H1 (cell line): ENCODE measurements at regions not wholly inside any gene's neighbourhood (a gene's known extent, or its start where the extent isn't known, plus 50 kb on each side); places are given as distances from the start of the nearest gene placed in this dataset.

Source experiments
- CTCF ChIA-PET: fragments of 300-600 bp; sonication (Branson Sonifier 250); formaldehyde crosslinking; loops from one replicate; lab custom pipeline; 2021; ENCODE audit not compliant: partially characterized antibody; lab: Charles Lee
- POLR2A ChIA-PET: fragments of 300-600 bp; sonication (Branson Sonifier 250); formaldehyde crosslinking; loops from one replicate; lab custom pipeline; 2021; ENCODE audit warnings: inconsistent platforms; ENCODE audit not compliant: partially characterized antibody; lab: Charles Lee
- DNase-seq, 2 experiments: peaks; one replicate each; pipeline versions ENCODE4 v3.0.0 to v3.0.0-alpha.2; 2010 to 2022; ENCODE audit warnings: low spot score in 2 of 2, low read depth in 1 of 2, mixed read lengths in 1 of 2
- FAIRE-seq: peaks from 2 replicates; lab custom pipeline; 2011; peaks lifted over from hg19 to GRCh38; lab: Jason Lieb, UNC
- H2AFZ ChIP-seq: 2 replicates; pipeline ENCODE4 v1.8.1; 2012; ENCODE audit warnings: low read length, inconsistent platforms
- H2AK5ac ChIP-seq: 2 replicates; pipeline ENCODE4 v1.6.1; 2013; ENCODE audit warnings: low read depth, low read length
- H2BK120ac ChIP-seq: replicated peaks from 2 replicates; pipeline ENCODE3; 2013; ENCODE audit warnings: low read depth, low read length, inconsistent platforms
- H2BK12ac ChIP-seq: 2 replicates; pipeline ENCODE4 v1.6.1; 2013; ENCODE audit warnings: low read depth, low read length
- H2BK15ac ChIP-seq: 2 replicates; pipeline ENCODE4 v1.6.1; 2013; ENCODE audit warnings: low read length
- H2BK20ac ChIP-seq: 2 replicates; pipeline ENCODE4 v1.6.1; 2013; ENCODE audit warnings: low read length
- H2BK5ac ChIP-seq: 2 replicates; pipeline ENCODE4 v1.6.1; 2013; ENCODE audit warnings: low read depth, low read length
- H3K14ac ChIP-seq: 2 replicates; pipeline ENCODE4 v1.6.1; 2013; ENCODE audit warnings: inconsistent platforms; ENCODE audit not compliant: insufficient read length
- H3K18ac ChIP-seq: 2 replicates; pipeline ENCODE4 v1.6.1; 2013; ENCODE audit warnings: low read length; ENCODE audit errors: extremely low read depth
- H3K23ac ChIP-seq: 2 replicates; pipeline ENCODE4 v1.6.1; 2013; ENCODE audit warnings: inconsistent platforms; ENCODE audit not compliant: insufficient read length
- H3K23me2 ChIP-seq: 2 replicates; pipeline ENCODE4 v1.6.1; 2013; ENCODE audit warnings: low read depth, low read length
- H3K27ac ChIP-seq: 2 replicates; pipeline ENCODE4 v1.6.1; 2011; ENCODE audit warnings: low read depth, low read length, inconsistent platforms
- H3K27me3 ChIP-seq, 4 experiments: replicated peaks in 1 of 4; 1 replicate in 1 of 4; 2 replicates in 3 of 4; pipeline versions ENCODE4 v1.6.1 to v1.8.1; 2011 to 2013; ENCODE audit warnings: low read length in 3 of 4, mild to moderate bottlenecking in 3 of 4, inconsistent platforms in 2 of 4, mixed read lengths in 2 of 4, moderate library complexity in 1 of 4; ENCODE audit not compliant: control insufficient read depth in 3 of 4, insufficient read depth in 3 of 4; ENCODE audit errors: extremely low read depth in 1 of 4
- H3K36me3 ChIP-seq, 4 experiments: 2 replicates each; pipeline versions ENCODE4 v1.6.1 to v1.8.1; 2011 to 2013; ENCODE audit warnings: mild to moderate bottlenecking in 4 of 4, low read length in 3 of 4, moderate library complexity in 2 of 4, control low read depth in 1 of 4, inconsistent platforms in 1 of 4; ENCODE audit not compliant: insufficient read depth in 4 of 4, control insufficient read depth in 2 of 4
- H3K4ac ChIP-seq: replicated peaks from 2 replicates; pipeline ENCODE3; 2013; ENCODE audit warnings: low read length, low read depth, mixed read lengths, inconsistent platforms; ENCODE audit not compliant: insufficient read length
- H3K4me1 ChIP-seq, 4 experiments: replicated peaks in 1 of 4; 1 replicate in 1 of 4; 2 replicates in 3 of 4; pipeline versions ENCODE4 v1.6.1 to v1.8.1; 2011 to 2013; ENCODE audit warnings: low read length in 3 of 4, inconsistent platforms in 2 of 4, mixed read lengths in 1 of 4; ENCODE audit not compliant: insufficient read depth in 4 of 4, control insufficient read depth in 3 of 4
- H3K4me2 ChIP-seq, 2 experiments: 2 replicates each; pipeline versions ENCODE4 v1.6.1 to v1.8.1; 2011 to 2013; ENCODE audit warnings: low read depth in 2 of 2, low read length in 2 of 2, control low read depth in 1 of 2, inconsistent platforms in 1 of 2, mild to moderate bottlenecking in 1 of 2; ENCODE audit not compliant: insufficient read depth in 1 of 2
- H3K4me3 ChIP-seq, 4 experiments: fragments of 200-600, 300-600 bp in 1 of 4; sonication (generic), shearing (Covaris generic), sonication (Bioruptor Twin) in 1 of 4; 2 replicates each; pipeline versions ENCODE4 v1.5.1 to v1.8.1; 2011 to 2016; ENCODE audit warnings: low read length in 4 of 4, low read depth in 3 of 4, control low read depth in 2 of 4, inconsistent platforms in 2 of 4, mild to moderate bottlenecking in 2 of 4, mixed read lengths in 1 of 4, moderate library complexity in 1 of 4; ENCODE audit not compliant: insufficient read depth in 2 of 4; ENCODE audit errors: extremely low read depth in 1 of 4
- H3K56ac ChIP-seq: replicated peaks from 2 replicates; pipeline ENCODE3; 2013; ENCODE audit warnings: low read depth, mild to moderate bottlenecking, mixed read lengths, low read length, inconsistent platforms; ENCODE audit not compliant: insufficient read length
- H3K79me1 ChIP-seq: 2 replicates; pipeline ENCODE4 v1.6.1; 2013; ENCODE audit warnings: low read depth, low read length, control low read depth
- H3K79me2 ChIP-seq, 2 experiments: 2 replicates each; pipeline versions ENCODE4 v1.6.1 to v1.8.1; 2012 to 2013; ENCODE audit warnings: low read length in 2 of 2, mild to moderate bottlenecking in 2 of 2, inconsistent platforms in 1 of 2; ENCODE audit not compliant: insufficient read depth in 2 of 2, control insufficient read depth in 1 of 2
- H3K9ac ChIP-seq, 4 experiments: replicated peaks in 1 of 4; 1 replicate in 1 of 4; 2 replicates in 3 of 4; pipeline versions ENCODE4 v1.6.1 to v1.8.1; 2011 to 2013; ENCODE audit warnings: low read depth in 3 of 4, low read length in 3 of 4, control low read depth in 2 of 4, mild to moderate bottlenecking in 2 of 4, moderate library complexity in 2 of 4, inconsistent platforms in 1 of 4; ENCODE audit errors: extremely low read depth in 1 of 4
- H3K9me3 ChIP-seq, 2 experiments: 2 replicates each; pipeline versions ENCODE4 v1.6.1 to v1.8.1; 2012 to 2013; ENCODE audit warnings: mild to moderate bottlenecking in 2 of 2, moderate library complexity in 2 of 2, control low read depth in 1 of 2, inconsistent platforms in 1 of 2, low read depth in 1 of 2, low read length in 1 of 2, mixed read lengths in 1 of 2; ENCODE audit not compliant: insufficient read depth in 2 of 2
- H4K20me1 ChIP-seq, 2 experiments: replicated peaks in 1 of 2; 2 replicates each; pipeline versions ENCODE3 to v1.8.1; 2011 to 2013; ENCODE audit warnings: inconsistent platforms in 2 of 2, low read length in 2 of 2, mild to moderate bottlenecking in 1 of 2; ENCODE audit not compliant: insufficient read depth in 2 of 2, control insufficient read depth in 1 of 2
- H4K5ac ChIP-seq: 2 replicates; pipeline ENCODE4 v1.6.1; 2013; ENCODE audit warnings: low read length, low read depth, mixed read lengths, inconsistent platforms; ENCODE audit not compliant: insufficient read length
- H4K8ac ChIP-seq: 2 replicates; pipeline ENCODE4 v1.8.0; 2013; ENCODE audit warnings: mild to moderate bottlenecking, moderate library complexity, low read length, inconsistent platforms; ENCODE audit not compliant: insufficient read depth; ENCODE audit errors: extremely low read depth
- H4K91ac ChIP-seq: replicated peaks from 2 replicates; pipeline ENCODE3; 2013; ENCODE audit warnings: low read length, mixed read lengths, inconsistent platforms; ENCODE audit not compliant: insufficient read length
- RAD21 ChIP-seq, 2 experiments: IDR thresholded peaks in 1 of 2; conservative IDR thresholded peaks in 1 of 2; 2 replicates each; pipeline ENCODE4 v1.6.1; 2011; ENCODE audit warnings: low read depth in 2 of 2, low read length in 2 of 2, improper control_type of control experiment in 1 of 2, inconsistent platforms in 1 of 2, mild to moderate bottlenecking in 1 of 2, moderate library complexity in 1 of 2
- SIRT6 ChIP-seq: IDR thresholded peaks from one replicate; pipeline ENCODE4 v1.7.1; 2012; ENCODE audit warnings: low read length, inconsistent platforms
- WGBS, 2 experiments: shearing (Covaris generic) in 1 of 2; methylation state at CpG; one replicate each; pipeline versions ENCODE4 v1.1.6 to v1.1.7; 2013 to 2015; ENCODE audit warnings: low lambda C conversion rate in 2 of 2, mixed read lengths in 2 of 2, inconsistent platforms in 1 of 2, low coverage in 1 of 2, missing lambda C conversion rate in 1 of 2; ENCODE audit not compliant: insufficient replicate concordance in 2 of 2, insufficient coverage in 1 of 2, insufficient read length in 1 of 2; ENCODE audit errors: extremely low coverage in 1 of 2, missing lambda C conversion rate in 1 of 2; 5-methylcytosine and 5-hydroxymethylcytosine counted together

GRCh38 chr3:110944782-110945181, 126.8 kb upstream of the NECTIN3 start:
- no peak for FAIRE-seq
- Histone ChIP-seq H4K91ac (no peak overlapping the region), H3K79me2 (peaks cover 0 to 100% of the 10 kb centered on the region in 2 experiments; a peak in 2 of 4 replicates), H3K79me1 (no peaks in the 10 kb centered on the region), H2BK120ac (no peak overlapping the region), H3K18ac (no peak overlapping the region), H3K23ac (no peak overlapping the region), H3K4ac (no peak overlapping the region), H3K23me2 (no peaks in the 10 kb centered on the region), H3K4me1 (peaks cover 0 to 2% (median 1%) of the 10 kb centered on the region in 4 experiments; a peak in 2 of 7 replicates), H3K14ac (no peak overlapping the region), H4K5ac (no peak overlapping the region), H3K9ac (no peak overlapping the region), H2BK15ac (no peak overlapping the region), H3K56ac (no peak overlapping the region), H2BK20ac (no peak overlapping the region), H2AFZ (no peak overlapping the region), H3K36me3 (peaks cover 0 to 24% (median 0%) of the 10 kb centered on the region in 4 experiments; a peak in 2 of 8 replicates), H3K4me2 (peak overlapping the region in 1 of 2 experiments; percentile 13; a peak in 2 of 4 replicates), H4K20me1 (peaks cover 0 to 5% of the 10 kb centered on the region in 2 experiments), H2BK12ac (no peak overlapping the region), H2BK5ac (no peak overlapping the region), H2AK5ac (no peak overlapping the region), H3K4me3 (no peak overlapping the region), H4K8ac (no peak overlapping the region), H3K27ac (no peak overlapping the region), H3K27me3 (no peaks in the 10 kb centered on the region), H3K9me3 (peaks cover 23% of the 10 kb centered on the region in 2 experiments)
- no peak for DNase-seq
- POLR2A ChIA-PET = interaction anchor here (0.6 to 1.5 kb wide), 3 partner anchors 10 to 25 kb away, joined by 3 to 4 read pairs (median 3); no protein-coding TSS in a partner anchor
- CTCF ChIA-PET = interaction anchor here (0.6 to 1.3 kb wide), 4 partner anchors 11 to 228 kb away, joined by 3 read pairs; no protein-coding TSS in a partner anchor
- TF ChIP-seq SIRT6 = no peak
- peak; percentile 20 to 29; a peak in 2 of 4 replicates for TF ChIP-seq RAD21 (IDR thresholded peaks at IDR 0.05 in 1 of 2, conservative IDR thresholded peaks at IDR 0.05 in 1 of 2; ENCODE audit: low read depth in 2 of 2, low read length in 2 of 2)
- WGBS, 2 experiments = 100% methylated on average over 1 of the region's 1 CpG; no CpG with 5 or more reads in 1 of the 2 experiments
